HG03460 (cell line): ENCODE measurements at regions not wholly inside any gene's neighbourhood (a gene's known extent, or its start where the extent isn't known, plus 50 kb on each side); places are given as distances from the start of the nearest gene placed in this dataset.
"Not testable (repeated sequence)": the region's sequence is repeated elsewhere in the genome, so short reads cannot be mapped to it uniquely, and the experiment has no call there.

Experiments
- ATAC-seq: cut with Tn5 transposase; IDR thresholded peaks from one replicate; pipeline ENCODE4 v1.9.1; 2021; ENCODE audit not compliant: unreplicated experiment

GRCh38 chr3:75840160-75840559 lies 54.8 kb upstream of the ZNF717 start:
- not testable (repeated sequence) for ATAC-seq

GRCh38 chr3:75850301-75851008 lies 65.1 kb upstream of the ZNF717 start:
- not testable (repeated sequence) for ATAC-seq

GRCh38 chr3:75863130-75863529 lies 77.8 kb upstream of the ZNF717 start:
- ATAC-seq: no peak

- no peak for ATAC-seq
These were observed 78.5 kb upstream of the ZNF717 start for GRCh38 chr3:75863878-75864277.

GRCh38 chr3:75883719-75884118 lies 98.4 kb upstream of the ZNF717 start:
- not testable (repeated sequence) for ATAC-seq

- ATAC-seq: no peak
These were observed 101.7 kb upstream of the ZNF717 start for GRCh38 chr3:75886971-75887526.

GRCh38 chr3:75894234-75894633 lies 108.9 kb upstream of the ZNF717 start:
- no peak for ATAC-seq

- ATAC-seq: no peak
These were observed 110.9 kb upstream of the ZNF717 start for GRCh38 chr3:75896265-75896664.

GRCh38 chr3:75901446-75901845 lies 116.1 kb upstream of the ZNF717 start:
- ATAC-seq: not testable (repeated sequence)

- ATAC-seq: no peak
These were observed 121.3 kb upstream of the ZNF717 start for GRCh38 chr3:75906555-75907112.

GRCh38 chr3:75913800-75914350 lies 128.5 kb upstream of the ZNF717 start:
- no peak for ATAC-seq

- not testable (repeated sequence) for ATAC-seq
These were observed 129.4 kb upstream of the ZNF717 start for GRCh38 chr3:75914741-75915140.

GRCh38 chr3:75938921-75939320 lies 153.6 kb upstream of the ZNF717 start:
- no peak for ATAC-seq

- ATAC-seq: no peak
These were observed 166.6 kb upstream of the ZNF717 start for GRCh38 chr3:75951941-75952340.

GRCh38 chr3:75960031-75960430 lies 174.7 kb upstream of the ZNF717 start:
- not testable (repeated sequence) for ATAC-seq

- ATAC-seq: not testable (repeated sequence)
These were observed 176.7 kb upstream of the ZNF717 start for GRCh38 chr3:75962054-75962453.

GRCh38 chr3:75967071-75967470 lies 181.7 kb upstream of the ZNF717 start:
- ATAC-seq: no peak

- ATAC-seq: no peak
These were observed 193.3 kb upstream of the ZNF717 start for GRCh38 chr3:75978686-75979085.

- ATAC-seq: no peak
These were observed 196.1 kb upstream of the ZNF717 start for GRCh38 chr3:75981401-75981800.

- ATAC-seq: no peak
These were observed 196.8 kb upstream of the ZNF717 start for GRCh38 chr3:75982151-75982550.

- no peak for ATAC-seq
These were observed 197.8 kb upstream of the ZNF717 start for GRCh38 chr3:75983111-75983510.

- ATAC-seq: no peak
These were observed 198.4 kb upstream of the ZNF717 start for GRCh38 chr3:75983609-75984290.
